GM19351 (cell line): ENCODE measurements at regions not wholly inside any gene's neighbourhood (a gene's known extent, or its start where the extent isn't known, plus 50 kb on each side); places are given as distances from the start of the nearest gene placed in this dataset.
"Not testable (repeated sequence)": the region's sequence is repeated elsewhere in the genome, so short reads cannot be mapped to it uniquely, and the experiment has no call there.

Experiments
- ATAC-seq: cut with Tn5 transposase; IDR thresholded peaks from one replicate; pipeline ENCODE4 v1.9.1; 2021; ENCODE audit warnings: mild to moderate bottlenecking, moderate library complexity; ENCODE audit not compliant: unreplicated experiment

DNA sequence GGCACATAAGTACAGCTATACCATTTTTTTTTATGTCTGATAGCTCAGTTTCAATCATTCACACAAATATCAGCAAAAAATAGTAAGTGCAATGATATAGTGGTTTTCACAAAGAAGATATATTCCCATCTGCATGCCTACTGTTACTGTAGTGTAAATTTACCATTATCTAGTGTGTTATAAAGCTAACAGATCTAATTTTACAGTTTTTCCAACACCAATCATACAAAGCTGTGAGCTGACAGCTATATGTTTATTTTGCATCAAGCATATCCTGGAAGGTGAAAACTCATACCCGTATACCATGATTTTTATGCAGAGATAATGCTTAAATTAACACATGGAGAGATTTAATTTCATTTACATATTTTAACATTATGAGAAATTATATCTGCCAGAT lies 89.9 kb upstream of the HAPLN1 start:
- no peak for ATAC-seq

DNA sequence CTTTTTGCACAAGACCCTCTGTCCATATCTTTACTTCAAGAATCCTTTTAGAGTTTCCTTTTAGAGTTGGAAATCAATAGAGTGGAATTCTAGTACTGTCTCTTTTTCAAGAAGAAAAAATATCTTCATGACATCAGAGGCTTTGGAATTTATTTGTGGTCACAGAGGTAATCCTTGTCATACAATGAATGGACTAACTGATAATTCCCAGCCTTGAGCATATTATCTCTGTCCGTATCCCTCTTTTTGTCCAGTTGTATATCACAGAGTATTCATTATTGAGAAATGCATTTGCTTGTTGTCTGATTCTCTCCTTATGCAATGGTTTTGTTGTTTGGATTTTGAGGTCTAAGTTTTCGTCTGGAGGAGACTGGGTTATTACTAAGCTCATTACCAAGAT lies 82.0 kb upstream of the HAPLN1 start:
- ATAC-seq: no peak

DNA sequence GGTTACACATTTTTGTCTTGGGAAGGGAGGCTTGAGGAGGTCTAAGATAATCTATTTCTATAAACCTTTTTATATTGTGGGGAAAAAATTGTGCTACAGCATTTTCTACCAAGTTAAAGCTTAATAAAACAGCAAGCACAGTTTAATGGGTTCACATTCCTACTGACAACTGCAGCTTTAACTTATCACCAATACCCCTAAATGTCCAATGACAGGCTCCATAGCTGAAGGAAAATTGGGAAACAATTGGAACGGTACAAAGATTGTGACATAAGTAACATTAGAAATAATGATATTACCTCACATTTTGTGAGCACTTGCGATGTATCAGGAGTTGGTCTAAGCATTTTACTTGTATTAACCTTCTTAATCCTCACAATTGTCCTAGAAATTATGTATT lies 79.5 kb upstream of the HAPLN1 start:
- ATAC-seq: no peak

DNA sequence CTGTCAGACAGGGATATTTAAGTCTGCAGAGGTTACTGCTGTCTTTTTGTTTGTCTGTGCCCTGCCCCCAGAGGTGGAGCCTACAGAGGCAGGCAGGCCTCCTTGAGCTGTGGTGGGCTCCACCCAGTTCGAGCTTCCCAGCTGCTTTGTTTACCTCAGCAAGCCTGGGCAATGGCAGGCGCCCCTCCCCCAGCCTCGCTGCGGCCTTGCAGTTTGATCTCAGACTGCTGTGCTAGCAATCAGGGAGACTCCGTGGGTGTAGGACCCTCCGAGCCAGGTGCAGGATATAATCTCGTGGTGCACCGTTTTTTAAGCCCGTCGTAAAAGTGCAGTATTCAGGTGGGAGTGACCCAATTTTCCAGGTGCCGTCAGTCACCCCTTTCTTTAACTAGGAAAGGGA lies 78.4 kb upstream of the HAPLN1 start:
- not testable (repeated sequence) for ATAC-seq

DNA sequence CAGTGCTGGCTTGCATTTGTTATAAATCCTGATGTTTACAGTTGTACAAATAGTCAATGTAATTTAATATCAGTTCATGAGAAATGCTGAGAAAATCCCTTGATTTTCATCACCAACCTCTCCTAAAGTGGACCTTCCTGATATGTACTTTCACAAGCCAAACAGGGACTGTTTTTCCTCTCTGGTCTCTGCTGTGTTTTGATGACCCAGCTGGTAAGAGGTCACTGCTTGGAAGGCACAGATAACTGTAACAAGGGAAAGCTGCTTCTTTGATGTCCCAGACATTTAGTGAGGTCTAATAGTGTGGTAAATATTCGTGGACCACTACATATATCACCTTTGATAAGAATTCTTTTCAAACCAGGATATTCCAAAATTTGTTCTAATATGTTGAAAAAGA lies 68.7 kb upstream of the HAPLN1 start:
- ATAC-seq: no peak

DNA sequence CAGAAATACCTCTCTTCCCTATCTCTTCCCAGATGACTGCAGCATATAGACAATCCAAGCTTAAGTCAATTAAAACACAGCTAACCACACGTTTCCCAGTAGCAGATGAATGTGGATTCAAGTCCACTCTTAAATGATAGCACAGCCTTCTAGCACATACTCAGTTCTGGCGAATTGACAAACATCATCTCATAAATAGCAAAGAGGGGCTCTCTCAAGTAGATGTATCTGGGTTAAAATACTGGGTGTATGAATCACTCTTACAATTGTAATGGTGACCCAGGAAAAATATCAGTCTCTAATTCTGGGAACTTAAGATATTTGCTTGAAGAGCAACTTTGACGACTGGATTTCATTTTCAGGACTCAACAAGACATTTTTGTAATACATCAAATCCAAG lies 67.0 kb upstream of the HAPLN1 start:
- no peak for ATAC-seq

DNA sequence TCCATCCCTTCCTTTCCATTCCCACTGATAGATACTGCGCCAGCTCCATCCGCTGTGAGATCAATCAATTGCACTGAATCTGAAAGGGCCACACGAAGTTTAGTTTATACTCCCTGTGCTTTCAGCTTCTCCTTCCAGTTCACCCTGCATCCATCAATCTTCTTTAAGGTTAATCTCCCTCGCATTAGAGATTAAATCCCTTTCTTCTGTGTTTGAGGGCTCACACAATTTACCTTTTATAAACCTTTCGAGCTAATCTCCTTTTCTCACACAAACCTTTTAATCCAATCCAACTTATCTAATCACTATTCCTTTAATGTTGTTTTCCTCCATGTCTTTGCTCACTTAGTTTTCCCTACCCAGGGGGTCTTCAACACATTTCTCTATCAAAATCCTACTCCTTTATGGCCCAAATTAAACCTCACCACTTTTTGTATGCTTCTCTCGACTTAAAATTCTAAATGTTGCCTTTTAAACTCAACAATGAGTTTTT lies 64.6 kb upstream of the HAPLN1 start:
- ATAC-seq: no peak

DNA sequence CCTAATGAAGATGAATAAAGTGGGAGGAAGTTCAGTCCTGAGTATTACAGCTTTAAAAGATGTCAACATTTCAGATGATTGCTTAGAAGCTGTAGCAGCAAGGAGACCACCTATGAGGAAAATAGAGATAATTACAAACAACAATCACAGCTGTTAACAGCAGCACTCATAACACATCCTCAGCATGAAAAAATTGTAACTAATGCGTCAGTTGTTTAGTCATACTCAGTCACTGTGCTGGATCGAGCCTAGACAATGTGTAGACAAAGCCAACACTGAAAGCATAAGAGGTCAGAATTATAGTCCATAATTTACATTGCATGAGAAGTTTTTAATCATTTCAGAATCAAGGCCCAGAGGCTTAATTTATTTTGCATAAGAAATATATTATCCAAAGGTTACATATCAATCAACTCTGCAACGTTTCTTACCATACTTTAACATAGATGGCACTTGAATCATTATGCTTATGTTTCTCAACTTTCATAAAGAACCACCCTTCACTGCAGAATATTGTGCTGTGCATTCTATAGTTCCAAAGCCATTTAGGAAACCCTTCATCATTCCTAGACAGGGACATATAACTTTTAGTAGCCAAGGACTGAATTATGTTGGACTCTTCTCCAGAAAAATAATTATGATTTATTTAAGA lies 60.2 kb upstream of the HAPLN1 start:
- ATAC-seq: no peak

DNA sequence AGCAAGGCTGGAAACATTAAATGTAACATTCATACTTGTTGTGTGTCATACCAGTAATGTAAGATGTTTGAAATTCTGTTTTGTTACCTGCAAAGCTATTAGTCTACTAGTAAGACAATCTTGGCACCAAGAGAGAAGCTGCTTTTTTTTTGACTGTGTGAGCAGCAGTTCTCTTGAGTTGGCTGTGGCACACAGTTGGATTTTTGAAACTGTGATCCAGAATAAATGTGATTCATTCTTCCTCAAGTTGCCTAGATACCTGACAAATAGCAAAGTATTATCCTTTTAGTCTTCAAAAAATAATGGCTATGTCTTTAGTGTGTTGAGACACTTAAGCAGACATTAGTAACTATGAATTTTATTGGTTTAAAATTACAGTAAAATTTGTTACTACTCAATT lies 57.2 kb upstream of the HAPLN1 start:
- ATAC-seq: no peak

DNA sequence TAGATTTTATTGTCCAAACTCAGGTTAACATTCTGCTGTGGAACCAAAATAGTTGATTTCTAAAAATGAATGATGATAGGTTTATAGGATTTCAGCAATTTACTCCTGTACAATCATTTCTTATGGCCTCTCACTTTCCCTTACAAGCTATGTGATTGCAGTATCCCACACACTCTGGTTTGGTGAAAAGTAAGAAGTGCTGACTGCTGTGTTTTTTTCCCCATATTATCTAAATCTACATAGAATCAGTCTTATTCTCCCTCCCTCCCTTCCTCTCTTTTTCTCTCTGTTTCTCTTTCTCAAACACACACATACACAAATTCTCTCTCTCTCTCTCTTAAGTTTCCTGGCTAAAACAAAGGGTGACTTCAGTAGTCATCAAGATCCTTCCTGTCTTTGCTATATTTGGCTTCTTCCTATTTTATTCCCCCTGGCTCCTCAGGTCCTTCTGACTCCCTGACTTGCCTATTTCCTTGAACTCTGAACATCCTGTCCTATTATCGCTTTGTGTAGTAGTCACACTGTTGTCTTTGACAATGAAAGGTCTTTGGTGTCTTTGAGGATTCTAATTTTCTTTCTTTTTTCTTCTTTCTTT lies 55.9 kb upstream of the HAPLN1 start:
- no peak for ATAC-seq
